H9 (cell line): ENCODE measurements at regions not wholly inside any gene's neighbourhood (a gene's known extent, or its start where the extent isn't known, plus 50 kb on each side); places are given as distances from the start of the nearest gene placed in this dataset.

Experiments used
- DNase-seq: peaks from one replicate; pipeline ENCODE4 v3.0.0-alpha.2; 2017
- H2AFZ ChIP-seq: one replicate; pipeline ENCODE4 v1.6.1; 2013; ENCODE audit warnings: mild to moderate bottlenecking, low read length, control low read depth, moderate library complexity
- H2AK5ac ChIP-seq: 2 replicates; pipeline ENCODE4 v1.6.1; 2013; ENCODE audit warnings: low read length, control low read depth, mixed read lengths; ENCODE audit not compliant: insufficient read length
- H2BK120ac ChIP-seq: one replicate; pipeline ENCODE4 v1.6.1; 2013; ENCODE audit warnings: low read depth, mild to moderate bottlenecking, low read length, control low read depth, inconsistent platforms; ENCODE audit not compliant: poor library complexity, severe bottlenecking
- H2BK12ac ChIP-seq: 2 replicates; pipeline ENCODE4 v1.6.1; 2013; ENCODE audit warnings: low read length, control low read depth, mixed read lengths, low read depth; ENCODE audit not compliant: insufficient read length
- H2BK15ac ChIP-seq: 2 replicates; pipeline ENCODE4 v1.6.1; 2013; ENCODE audit warnings: low read depth, low read length, control low read depth
- H2BK20ac ChIP-seq: one replicate; pipeline ENCODE4 v1.6.1; 2013; ENCODE audit warnings: low read depth, mild to moderate bottlenecking, low read length, control low read depth, inconsistent platforms; ENCODE audit not compliant: poor library complexity, severe bottlenecking
- H2BK5ac ChIP-seq: 2 replicates; pipeline ENCODE4 v1.6.1; 2013; ENCODE audit warnings: low read length, control low read depth, mixed read lengths; ENCODE audit not compliant: insufficient read length
- H3K14ac ChIP-seq: 2 replicates; pipeline ENCODE4 v1.6.1; 2013; ENCODE audit warnings: low read length, control low read depth; ENCODE audit not compliant: insufficient read depth
- H3K18ac ChIP-seq: 2 replicates; pipeline ENCODE4 v1.6.1; 2013; ENCODE audit warnings: low read depth, mild to moderate bottlenecking, mixed read lengths, low read length, control low read depth; ENCODE audit not compliant: insufficient read length
- H3K23ac ChIP-seq: 2 replicates; pipeline ENCODE4 v1.6.1; 2013; ENCODE audit warnings: low read length, control low read depth, mixed read lengths, low read depth; ENCODE audit not compliant: insufficient read length
- H3K23me2 ChIP-seq: 2 replicates; pipeline ENCODE4 v1.6.1; 2013; ENCODE audit warnings: low read depth, mild to moderate bottlenecking, mixed read lengths, low read length, control low read depth; ENCODE audit not compliant: insufficient read length, poor library complexity, severe bottlenecking
- H3K27ac ChIP-seq: 2 replicates; pipeline ENCODE4 v1.5.1; 2013; ENCODE audit warnings: low read length, control low read depth, mixed read lengths, low read depth; ENCODE audit not compliant: insufficient read length
- H3K27me3 ChIP-seq: 2 replicates; pipeline ENCODE4 v1.6.1; 2013; ENCODE audit warnings: low read length, control low read depth, inconsistent platforms; ENCODE audit not compliant: insufficient read depth
- H3K4ac ChIP-seq: 2 replicates; pipeline ENCODE4 v1.6.1; 2013; ENCODE audit warnings: low read depth, mild to moderate bottlenecking, control low read depth, inconsistent platforms, low read length, moderate library complexity
- H3K4me1 ChIP-seq: 2 replicates; pipeline ENCODE4 v1.6.1; 2013; ENCODE audit warnings: low read length, control low read depth, inconsistent platforms; ENCODE audit not compliant: insufficient read depth
- H3K4me2 ChIP-seq: 2 replicates; pipeline ENCODE4 v1.6.1; 2013; ENCODE audit warnings: low read length, control low read depth, mixed read lengths; ENCODE audit not compliant: insufficient read length, insufficient read depth
- H3K56ac ChIP-seq: 2 replicates; pipeline ENCODE4 v1.6.1; 2013; ENCODE audit warnings: low read depth, mild to moderate bottlenecking, mixed read lengths, low read length, control low read depth; ENCODE audit not compliant: insufficient read length
- H3K79me1 ChIP-seq: 2 replicates; pipeline ENCODE4 v1.6.1; 2013; ENCODE audit warnings: low read depth, mild to moderate bottlenecking, moderate library complexity, low read length, control low read depth, inconsistent platforms; ENCODE audit not compliant: insufficient read depth, poor library complexity, severe bottlenecking
- H3K79me2 ChIP-seq: 2 replicates; pipeline ENCODE4 v1.6.1; 2013; ENCODE audit warnings: low read length, control low read depth, inconsistent platforms; ENCODE audit not compliant: insufficient read depth
- H3K9ac ChIP-seq: 2 replicates; pipeline ENCODE4 v1.6.1; 2013; ENCODE audit warnings: low read length, control low read depth, mixed read lengths; ENCODE audit not compliant: insufficient read length; ENCODE audit errors: extremely low read depth
- H3K9me3 ChIP-seq: one replicate; pipeline ENCODE4 v1.6.1; 2013; ENCODE audit warnings: low read depth, low read length, inconsistent platforms; ENCODE audit not compliant: control insufficient read depth
- H3T11ph ChIP-seq: one replicate; pipeline ENCODE4 v1.6.1; 2013; ENCODE audit warnings: mild to moderate bottlenecking, low read length, control low read depth, inconsistent platforms
- H4K20me1 ChIP-seq: one replicate; pipeline ENCODE4 v1.6.1; 2013; ENCODE audit not compliant: control insufficient read depth, insufficient read length, insufficient read depth
- H4K5ac ChIP-seq: 2 replicates; pipeline ENCODE4 v1.6.1; 2013; ENCODE audit warnings: low read depth, mild to moderate bottlenecking, mixed read lengths, low read length, control low read depth; ENCODE audit not compliant: insufficient read length
- H4K8ac ChIP-seq: replicated peaks from 2 replicates; pipeline ENCODE4 v1.6.1; 2013; ENCODE audit warnings: low read length, control low read depth, mixed read lengths, low read depth; ENCODE audit not compliant: insufficient read length
- H4K91ac ChIP-seq: 2 replicates; pipeline ENCODE4 v1.6.1; 2013; ENCODE audit warnings: low read depth, mild to moderate bottlenecking, moderate library complexity, mixed read lengths, low read length, control low read depth; ENCODE audit not compliant: insufficient read length
- H3K27ac Mint-ChIP-seq, 3 experiments: 2 replicates in 2 of 3; 3 replicates in 1 of 3; pipeline ENCODE4 v1.8.0; 2020 to 2021; ENCODE audit warnings: mixed read lengths in 3 of 3, mild to moderate bottlenecking in 1 of 3, moderate library complexity in 1 of 3
- H3K27me3 Mint-ChIP-seq: 2 replicates; pipeline ENCODE4 v1.8.0; 2021; ENCODE audit warnings: low read depth, mild to moderate bottlenecking, moderate library complexity, mixed read lengths
- H3K36me3 Mint-ChIP-seq, 3 experiments: 2 replicates in 2 of 3; 3 replicates in 1 of 3; pipeline ENCODE4 v1.8.0; 2020 to 2021; ENCODE audit warnings: low read depth in 3 of 3, mixed read lengths in 3 of 3; ENCODE audit not compliant: insufficient read depth in 1 of 3
- H3K4me1 Mint-ChIP-seq, 2 experiments: 2 replicates each; pipeline ENCODE4 v1.8.0; 2020; ENCODE audit warnings: mixed read lengths in 2 of 2
- H3K4me3 Mint-ChIP-seq, 2 experiments: 2 replicates in 1 of 2; 3 replicates in 1 of 2; pipeline ENCODE4 v1.8.0; 2020 to 2021; ENCODE audit warnings: mild to moderate bottlenecking in 2 of 2, mixed read lengths in 2 of 2, moderate library complexity in 1 of 2
- H3K9me3 Mint-ChIP-seq, 2 experiments: 2 replicates in 1 of 2; 3 replicates in 1 of 2; pipeline ENCODE4 v1.8.0; 2020; ENCODE audit warnings: mild to moderate bottlenecking in 2 of 2, mixed read lengths in 2 of 2, moderate library complexity in 1 of 2
- WGBS: extraction: QIAGEN DNeasy Blood & Tissue Kit; methylation state at CpG from one replicate; pipeline ENCODE4 v1.1.7; 2013; ENCODE audit warnings: missing lambda C conversion rate, low lambda C conversion rate, mixed read lengths; ENCODE audit not compliant: insufficient read length; ENCODE audit errors: extremely low coverage; 5-methylcytosine and 5-hydroxymethylcytosine counted together
- TF ChIP-seq, protein P1 (sequence below): fragments of 200-600 bp; sonication (generic); conservative IDR thresholded peaks from 3 replicates; pipeline ENCODE4 v1.8.0; 2021; ENCODE audit warnings: antibody characterized with exemption, mild to moderate bottlenecking

DNA sequence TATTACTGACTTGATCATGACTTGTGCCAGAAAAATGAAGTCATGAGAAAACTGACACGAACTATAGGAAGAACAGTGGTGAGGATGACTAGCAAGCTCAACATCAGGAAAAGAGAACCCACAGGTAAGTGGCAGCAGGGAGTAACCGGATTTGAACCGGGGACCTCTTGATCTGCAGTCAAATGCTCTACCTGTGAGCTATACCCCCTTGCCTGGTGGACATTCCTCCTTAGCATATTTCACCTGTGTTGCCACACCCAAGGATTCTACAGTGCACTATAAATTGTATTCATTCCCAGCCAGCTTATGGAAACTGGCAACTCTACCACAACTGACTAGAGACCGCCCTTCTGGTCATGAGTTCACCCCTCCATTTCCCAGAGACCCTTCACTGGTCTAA, 97.5 kb upstream of the ZNF746 start:
- Histone ChIP-seq H2BK12ac (no peak overlapping the region), H3K4ac (no peak overlapping the region), H3K4me1 (no peaks in the 10 kb centered on the region), H3K27ac (no peak overlapping the region), H2BK20ac (no peak overlapping the region), H4K8ac (no peak overlapping the region), H4K5ac (no peak overlapping the region), H3K4me2 (no peak overlapping the region), H2AFZ (no peak overlapping the region), H2BK15ac (no peak overlapping the region), H3K23ac (no peak overlapping the region), H3K79me2 (no peaks in the 10 kb centered on the region), H3K9ac (no peak overlapping the region), H2BK120ac (no peak overlapping the region), H2AK5ac (no peak overlapping the region), H3K18ac (no peak overlapping the region), H4K20me1 (no peaks in the 10 kb centered on the region), H3K27me3 (no peaks in the 10 kb centered on the region), H3K23me2 (no peaks in the 10 kb centered on the region), H2BK5ac (no peak overlapping the region), H3K56ac (no peak overlapping the region), H3T11ph (no peak overlapping the region), H3K9me3 (no peaks in the 10 kb centered on the region), H3K14ac (no peak overlapping the region), H3K79me1 (no peaks in the 10 kb centered on the region), H4K91ac (no peak overlapping the region)
- no peaks in the 10 kb centered on the region for H3K4me1 Mint-ChIP-seq
- no peak for DNase-seq
- no peak overlapping the region for H3K4me3 Mint-ChIP-seq
- no peaks in the 10 kb centered on the region for H3K9me3 Mint-ChIP-seq
- H3K36me3 Mint-ChIP-seq, result peaks cover 3 to 50% (median 11%) of the 10 kb centered on the region in 3 experiments; a peak in 6 of 7 replicates
- H3K27ac Mint-ChIP-seq, result no peak overlapping the region
- no peaks in the 10 kb centered on the region; the same call in 1 of the 2 replicates for H3K27me3 Mint-ChIP-seq
- TF ChIP-seq, protein P1, sequence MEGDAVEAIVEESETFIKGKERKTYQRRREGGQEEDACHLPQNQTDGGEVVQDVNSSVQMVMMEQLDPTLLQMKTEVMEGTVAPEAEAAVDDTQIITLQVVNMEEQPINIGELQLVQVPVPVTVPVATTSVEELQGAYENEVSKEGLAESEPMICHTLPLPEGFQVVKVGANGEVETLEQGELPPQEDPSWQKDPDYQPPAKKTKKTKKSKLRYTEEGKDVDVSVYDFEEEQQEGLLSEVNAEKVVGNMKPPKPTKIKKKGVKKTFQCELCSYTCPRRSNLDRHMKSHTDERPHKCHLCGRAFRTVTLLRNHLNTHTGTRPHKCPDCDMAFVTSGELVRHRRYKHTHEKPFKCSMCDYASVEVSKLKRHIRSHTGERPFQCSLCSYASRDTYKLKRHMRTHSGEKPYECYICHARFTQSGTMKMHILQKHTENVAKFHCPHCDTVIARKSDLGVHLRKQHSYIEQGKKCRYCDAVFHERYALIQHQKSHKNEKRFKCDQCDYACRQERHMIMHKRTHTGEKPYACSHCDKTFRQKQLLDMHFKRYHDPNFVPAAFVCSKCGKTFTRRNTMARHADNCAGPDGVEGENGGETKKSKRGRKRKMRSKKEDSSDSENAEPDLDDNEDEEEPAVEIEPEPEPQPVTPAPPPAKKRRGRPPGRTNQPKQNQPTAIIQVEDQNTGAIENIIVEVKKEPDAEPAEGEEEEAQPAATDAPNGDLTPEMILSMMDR, result no peak
- WGBS, result no CpG with 5 or more reads among the region's 4 CpGs
